Activated naive CD8-positive, alpha-beta T cell treated with anti-CD3 and anti-CD28 coated beads, Interleukin-2, amount 50 U/mL, for 16 hours (primary cell): ENCODE measurements at regions not wholly inside any gene's neighbourhood (a gene's known extent, or its start where the extent isn't known, plus 50 kb on each side); places are given as distances from the start of the nearest gene placed in this dataset.
"Not testable (repeated sequence)": the region's sequence is repeated elsewhere in the genome, so short reads cannot be mapped to it uniquely, and the experiment has no call there.

Experiments
- DNase-seq: peaks from one replicate; pipeline ENCODE4 v3.0.0-alpha.2; 2020; ENCODE audit warnings: low read depth, low spot score

GRCh38 chr11:37343290-37343689 lies 745.3 kb upstream of the RAG2 start:
- no peak for DNase-seq

GRCh38 chr11:37336401-37336800 lies 738.4 kb upstream of the RAG2 start:
- no peak for DNase-seq

- no peak for DNase-seq
These were observed 735.3 kb upstream of the RAG2 start for GRCh38 chr11:37333345-37333744.

- no peak for DNase-seq
These were observed 725.8 kb upstream of the RAG2 start for GRCh38 chr11:37323843-37324242.

GRCh38 chr11:37322333-37323194 lies 724.5 kb upstream of the RAG2 start:
- DNase-seq: no peak

GRCh38 chr11:37320921-37321320 lies 722.9 kb upstream of the RAG2 start:
- no peak for DNase-seq

GRCh38 chr11:37317803-37318202 lies 719.8 kb upstream of the RAG2 start:
- no peak for DNase-seq

- DNase-seq: no peak
These were observed 715.2 kb upstream of the RAG2 start for GRCh38 chr11:37313266-37313665.

- no peak for DNase-seq
These were observed 708.5 kb upstream of the RAG2 start for GRCh38 chr11:37306563-37306962.

- not testable (repeated sequence) for DNase-seq
These were observed 703.4 kb upstream of the RAG2 start for GRCh38 chr11:37301405-37301804.

GRCh38 chr11:37298173-37298572 lies 700.1 kb upstream of the RAG2 start:
- no peak for DNase-seq

- DNase-seq: no peak
These were observed 688.9 kb upstream of the RAG2 start for GRCh38 chr11:37286890-37287289.

- DNase-seq: no peak
These were observed 684.3 kb upstream of the RAG2 start for GRCh38 chr11:37282367-37282766.

- DNase-seq: no peak
These were observed 682.2 kb upstream of the RAG2 start for GRCh38 chr11:37280200-37280599.

GRCh38 chr11:37277896-37278465 lies 679.9 kb upstream of the RAG2 start:
- DNase-seq: no peak

- no peak for DNase-seq
These were observed 666.7 kb upstream of the RAG2 start for GRCh38 chr11:37264783-37265182.

- no peak for DNase-seq
These were observed 666.0 kb upstream of the RAG2 start for GRCh38 chr11:37264060-37264459.

- not testable (repeated sequence) for DNase-seq
These were observed 665.4 kb upstream of the RAG2 start for GRCh38 chr11:37263467-37263866.

- no peak for DNase-seq
These were observed 661.7 kb upstream of the RAG2 start for GRCh38 chr11:37259734-37260133.

- no peak for DNase-seq
These were observed 650.1 kb upstream of the RAG2 start for GRCh38 chr11:37248145-37248544.

GRCh38 chr11:37246092-37246491 lies 648.1 kb upstream of the RAG2 start:
- DNase-seq: not testable (repeated sequence)

- DNase-seq: no peak
These were observed 632.8 kb upstream of the RAG2 start for GRCh38 chr11:37230865-37231264.

- no peak for DNase-seq
These were observed 625.9 kb upstream of the RAG2 start for GRCh38 chr11:37223962-37224361.
